A673 (cell line): ENCODE measurements at regions not wholly inside any gene's neighbourhood (a gene's known extent, or its start where the extent isn't known, plus 50 kb on each side); places are given as distances from the start of the nearest gene placed in this dataset.
A peak's percentile ranks its signal among the peaks of the same experiment; 100 is the strongest.

Source experiments
- BruUV-seq: library from RNA; stranded (reverse); fragments of 400-500 nt; replicated peaks from 2 replicates; lab custom pipeline; 2021; lab: Mats Ljungman, UMichigan
- CTCF ChIA-PET: fragments of 300-600 bp; sonication (Branson Sonifier 250); formaldehyde crosslinking; loops from one replicate; lab custom pipeline; 2022; ENCODE audit warnings: antibody characterized with exemption; lab: Charles Lee
- POLR2A ChIA-PET: fragments of 300-600 bp; sonication (Branson Sonifier 250); formaldehyde crosslinking; loops from one replicate; lab custom pipeline; 2022; ENCODE audit warnings: antibody characterized with exemption; ENCODE audit not compliant: low non-redundant PET; lab: Charles Lee
- DNase-seq: peaks from one replicate; pipeline ENCODE4 v3.0.0-alpha.2; 2015; ENCODE audit warnings: low spot score
- H3K27ac ChIP-seq: fragments of 200-600 bp; sonication (generic); 2 replicates; pipeline ENCODE4 v1.5.1; 2016; ENCODE audit warnings: mixed run types, low read depth, mild to moderate bottlenecking, mixed read lengths, antibody characterized with exemption, low read length; ENCODE audit not compliant: poor library complexity, severe bottlenecking
- H3K27me3 ChIP-seq: fragments of 200-600 bp; sonication (generic); replicated peaks from 2 replicates; pipeline ENCODE4 v1.6.1; 2017; ENCODE audit warnings: mixed run types, low read depth, mild to moderate bottlenecking, mixed read lengths, antibody characterized with exemption, low read length; ENCODE audit not compliant: insufficient read depth, poor library complexity
- H3K36me3 ChIP-seq: fragments of 200-600 bp; sonication (generic); 2 replicates; pipeline ENCODE4 v1.6.1; 2016; ENCODE audit warnings: mixed run types, mild to moderate bottlenecking, mixed read lengths, antibody characterized with exemption, low read length; ENCODE audit not compliant: insufficient read depth, poor library complexity, severe bottlenecking
- H3K4me1 ChIP-seq: fragments of 200-600 bp; sonication (generic); 2 replicates; pipeline ENCODE4 v1.6.1; 2017; ENCODE audit warnings: mixed run types, mild to moderate bottlenecking, mixed read lengths, antibody characterized with exemption, low read length; ENCODE audit not compliant: insufficient read depth, poor library complexity, severe bottlenecking
- H3K4me3 ChIP-seq: fragments of 200-600 bp; sonication (generic); 2 replicates; pipeline ENCODE4 v1.5.1; 2016; ENCODE audit warnings: low read depth, mixed run types, mild to moderate bottlenecking, mixed read lengths, low read length; ENCODE audit not compliant: poor library complexity, severe bottlenecking
- H3K9me3 ChIP-seq: fragments of 200-600 bp; sonication (generic); 2 replicates; pipeline ENCODE4 v1.6.1; 2016; ENCODE audit warnings: mixed run types, low read depth, mild to moderate bottlenecking, mixed read lengths, antibody characterized with exemption, low read length; ENCODE audit not compliant: poor library complexity, severe bottlenecking
- EZH2 ChIP-seq: fragments of 200-600 bp; sonication (generic); IDR thresholded peaks from 2 replicates; pipeline ENCODE4 v1.6.1; 2017; ENCODE audit warnings: borderline replicate concordance, low read depth, mild to moderate bottlenecking, mixed read lengths, antibody characterized with exemption, low read length; ENCODE audit not compliant: poor library complexity, severe bottlenecking
- intact Hi-C: fragments of 100-400 bp; cut with micrococcal nuclease; formaldehyde crosslinking; loops from one replicate; pipeline ENCODE4 v1.10.0; 2022; ENCODE audit not compliant: unreplicated experiment
- TF ChIP-seq, protein P1 (sequence below): fragments of 300-800, 200-600 bp; sonication (generic); conservative IDR thresholded peaks from 2 replicates; pipeline ENCODE4 v1.5.1; 2017; ENCODE audit warnings: low read depth, mild to moderate bottlenecking, antibody characterized with exemption, low read length, moderate library complexity, mixed read lengths

DNA sequence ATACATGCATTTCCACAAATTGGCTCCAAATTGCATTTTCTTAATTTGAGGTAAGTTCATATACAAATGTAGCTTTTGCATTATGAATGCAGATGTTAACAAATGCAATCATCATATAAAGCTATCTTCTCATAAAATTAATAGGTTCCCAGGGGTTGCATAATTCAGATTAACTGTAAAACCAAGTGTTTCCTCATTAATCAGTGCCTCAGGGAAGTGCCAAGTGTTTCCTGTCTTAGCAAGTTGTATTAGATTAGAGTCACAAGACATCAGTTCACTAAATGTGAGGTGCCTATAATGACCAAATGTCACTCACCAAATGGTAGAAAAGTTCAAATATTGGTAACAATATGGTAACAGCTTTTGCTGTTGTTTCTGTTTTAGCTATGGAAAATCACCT, 140.8 kb downstream of the PTGER3 start:
- ChIA-PET POLR2A (no interaction called here), CTCF (interaction anchor here (1.3 kb wide), 1 partner anchor 10 kb away, joined by 6 read pairs; no protein-coding TSS in a partner anchor)
- no peaks in the 10 kb centered on the region for H3K36me3 ChIP-seq
- intact Hi-C loops = no loop called here
- no peaks in the 10 kb centered on the region for H3K9me3 ChIP-seq
- no peak overlapping the region for H3K27ac ChIP-seq
- no peak overlapping the region for H3K4me3 ChIP-seq
- H3K27me3 ChIP-seq = no peaks in the 10 kb centered on the region
- peak; percentile 66 for DNase-seq
- no TSS peak for BruUV-seq
- TF ChIP-seq EZH2 = no peak
- TF ChIP-seq, protein P1, sequence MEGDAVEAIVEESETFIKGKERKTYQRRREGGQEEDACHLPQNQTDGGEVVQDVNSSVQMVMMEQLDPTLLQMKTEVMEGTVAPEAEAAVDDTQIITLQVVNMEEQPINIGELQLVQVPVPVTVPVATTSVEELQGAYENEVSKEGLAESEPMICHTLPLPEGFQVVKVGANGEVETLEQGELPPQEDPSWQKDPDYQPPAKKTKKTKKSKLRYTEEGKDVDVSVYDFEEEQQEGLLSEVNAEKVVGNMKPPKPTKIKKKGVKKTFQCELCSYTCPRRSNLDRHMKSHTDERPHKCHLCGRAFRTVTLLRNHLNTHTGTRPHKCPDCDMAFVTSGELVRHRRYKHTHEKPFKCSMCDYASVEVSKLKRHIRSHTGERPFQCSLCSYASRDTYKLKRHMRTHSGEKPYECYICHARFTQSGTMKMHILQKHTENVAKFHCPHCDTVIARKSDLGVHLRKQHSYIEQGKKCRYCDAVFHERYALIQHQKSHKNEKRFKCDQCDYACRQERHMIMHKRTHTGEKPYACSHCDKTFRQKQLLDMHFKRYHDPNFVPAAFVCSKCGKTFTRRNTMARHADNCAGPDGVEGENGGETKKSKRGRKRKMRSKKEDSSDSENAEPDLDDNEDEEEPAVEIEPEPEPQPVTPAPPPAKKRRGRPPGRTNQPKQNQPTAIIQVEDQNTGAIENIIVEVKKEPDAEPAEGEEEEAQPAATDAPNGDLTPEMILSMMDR = no peak
- peaks cover 32% of the 10 kb centered on the region for H3K4me1 ChIP-seq

DNA sequence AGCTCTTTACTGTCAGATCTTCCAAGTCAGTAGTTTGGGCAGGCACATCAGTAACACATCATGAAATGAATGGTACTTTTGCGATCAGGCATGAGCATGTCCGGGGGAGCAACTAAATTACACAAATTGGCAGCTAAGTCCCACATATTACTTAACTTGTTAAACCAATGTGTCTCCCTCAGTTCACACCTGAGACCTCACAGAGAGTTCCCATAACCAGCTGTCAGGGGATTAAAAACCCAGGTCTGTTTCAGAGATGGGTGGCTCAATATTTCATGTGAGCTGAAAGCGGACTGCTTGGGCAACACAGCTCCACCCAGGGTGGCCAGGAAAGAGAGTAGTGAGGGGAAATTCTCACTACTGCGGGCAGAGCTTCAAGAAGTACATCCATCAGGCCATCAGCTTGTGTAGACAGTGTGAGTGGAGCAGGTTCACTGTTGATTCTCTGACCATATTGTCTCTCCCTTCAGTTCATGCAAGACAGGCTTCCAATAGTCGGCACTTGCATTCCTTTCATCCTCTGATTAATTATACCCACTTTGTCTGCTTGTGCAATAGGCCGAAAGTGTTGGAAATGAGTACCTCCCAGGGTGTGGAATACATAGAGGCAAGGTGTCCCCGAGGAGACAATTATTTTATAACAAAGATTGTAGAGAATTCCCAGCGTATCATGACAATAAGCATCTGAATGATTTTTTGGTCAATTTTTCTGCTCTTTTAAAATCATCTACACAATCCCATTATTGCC, 139.9 kb downstream of the PTGER3 start:
- BruUV-seq = no TSS peak
- CTCF ChIA-PET = interaction anchor here (1.3 kb wide), 1 partner anchor 11 kb away, joined by 6 read pairs; no protein-coding TSS in a partner anchor

DNA sequence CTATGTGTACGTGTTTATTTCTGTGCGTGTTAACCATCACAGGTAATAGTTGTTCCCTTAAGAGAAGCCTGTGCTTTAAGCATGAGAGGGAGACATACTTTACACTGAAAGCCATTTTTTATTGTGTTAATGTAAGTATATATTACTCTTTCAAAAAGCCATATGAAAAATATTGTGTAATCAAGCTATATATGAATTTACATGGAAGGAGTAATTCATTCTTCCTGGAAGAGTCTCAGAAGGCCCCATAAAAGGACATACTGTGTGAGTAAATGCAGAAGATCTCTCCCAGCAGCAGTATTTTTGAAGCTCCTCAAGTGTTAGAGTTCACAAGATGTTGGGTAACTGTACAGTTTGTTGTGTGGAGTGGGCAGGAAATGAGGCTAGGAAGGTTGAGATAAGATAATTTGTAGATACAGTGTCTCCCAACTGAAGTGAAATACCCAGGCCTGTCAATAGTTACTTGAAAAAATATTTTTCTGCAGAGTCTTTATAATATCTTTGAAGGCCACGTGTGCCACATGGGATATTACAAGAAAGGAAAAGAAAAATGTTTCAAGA, 138.3 kb downstream of the PTGER3 start:
- H3K36me3 ChIP-seq = no peaks in the 10 kb centered on the region
- POLR2A ChIA-PET = no interaction called here
- no peaks in the 10 kb centered on the region for H3K27me3 ChIP-seq
- TF ChIP-seq EZH2 = no peak
- no peak overlapping the region for H3K27ac ChIP-seq
- H3K9me3 ChIP-seq = no peaks in the 10 kb centered on the region
- H3K4me3 ChIP-seq = no peak overlapping the region
- intact Hi-C loops = no loop called here
- CTCF ChIA-PET = no interaction called here
- H3K4me1 ChIP-seq = peaks cover 32% of the 10 kb centered on the region
- no TSS peak for BruUV-seq
- DNase-seq = no peak

More for the DNA sequence above, 139.9 kb downstream of the PTGER3 start:
- H3K4me1 ChIP-seq = peaks cover 32% of the 10 kb centered on the region
- H3K27ac ChIP-seq = no peak overlapping the region
- no peak for DNase-seq
- POLR2A ChIA-PET = no interaction called here
- intact Hi-C loops = no loop called here
- no peaks in the 10 kb centered on the region for H3K9me3 ChIP-seq
- H3K4me3 ChIP-seq = no peak overlapping the region
- TF ChIP-seq, protein P1 = no peak
- TF ChIP-seq EZH2 = no peak
- no peaks in the 10 kb centered on the region for H3K27me3 ChIP-seq
- H3K36me3 ChIP-seq = no peaks in the 10 kb centered on the region

DNA sequence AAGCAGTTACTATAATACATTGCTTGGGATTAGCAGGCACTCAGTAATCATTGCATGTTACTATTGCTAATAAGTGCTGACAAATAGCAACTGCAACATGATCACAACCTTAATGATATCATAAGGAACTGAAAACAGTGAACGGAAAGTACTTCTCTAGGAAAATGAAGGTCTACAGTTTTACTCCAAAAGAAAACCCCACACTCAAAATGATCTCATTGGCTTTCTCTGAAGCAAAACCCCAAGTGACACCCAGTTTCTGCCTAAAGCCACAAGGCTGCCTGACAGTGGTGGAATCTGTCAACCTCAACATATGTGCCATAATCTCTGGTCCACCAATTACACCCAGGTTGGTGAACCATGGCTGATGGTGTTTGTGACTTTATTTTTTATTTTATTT, 137.6 kb downstream of the PTGER3 start:
- ChIA-PET POLR2A (no interaction called here), CTCF (no interaction called here)
- H3K27me3 ChIP-seq = no peaks in the 10 kb centered on the region
- TF ChIP-seq, protein P1 = no peak
- no peak for TF ChIP-seq EZH2
- H3K36me3 ChIP-seq = no peaks in the 10 kb centered on the region
- intact Hi-C loops = no loop called here
- no peaks in the 10 kb centered on the region for H3K9me3 ChIP-seq
- BruUV-seq = no TSS peak
- no peak overlapping the region for H3K27ac ChIP-seq
- H3K4me1 ChIP-seq = peaks cover 32% of the 10 kb centered on the region
- no peak overlapping the region for H3K4me3 ChIP-seq
- no peak for DNase-seq
